GM12864 (cell line): ENCODE measurements at regions not wholly inside any gene's neighbourhood (a gene's known extent, or its start where the extent isn't known, plus 50 kb on each side); places are given as distances from the start of the nearest gene placed in this dataset.

Experiments
- DNase-seq: peaks from one replicate; pipeline ENCODE4 v3.0.0-alpha.2; 2011; ENCODE audit warnings: low read depth
- H3K4me3 ChIP-seq: 2 replicates; pipeline ENCODE4 v1.5.1; 2011; ENCODE audit warnings: mild to moderate bottlenecking, low read depth, low read length, control low read depth
- TF ChIP-seq, protein P1 (sequence below): IDR thresholded peaks from 2 replicates; pipeline ENCODE4 v1.5.1; 2011; ENCODE audit warnings: low read depth, mild to moderate bottlenecking, moderate library complexity, low read length, control low read depth, inconsistent platforms; ENCODE audit errors: missing control alignments

DNA sequence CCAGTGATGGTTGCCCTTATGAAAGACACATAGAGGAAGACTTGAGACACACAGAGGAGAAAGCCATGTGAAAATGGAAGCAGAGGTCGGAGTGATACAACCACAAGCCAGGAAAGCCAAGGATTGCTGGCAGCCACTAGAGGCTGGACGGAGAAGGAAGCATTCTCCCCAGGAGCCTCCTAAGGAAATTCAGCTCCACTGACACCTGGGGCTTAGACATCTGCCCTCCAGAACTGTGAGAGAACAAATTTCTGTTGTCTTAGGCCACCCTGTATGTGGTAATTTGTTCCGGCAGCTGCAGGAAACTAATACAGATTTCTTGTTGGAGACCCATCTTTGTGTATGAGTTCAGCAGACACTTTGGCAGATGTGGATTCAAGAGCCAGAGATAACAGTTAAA is 126.9 kb upstream of the ATP1A1 start:
- DNase-seq: no peak
- TF ChIP-seq, protein P1, sequence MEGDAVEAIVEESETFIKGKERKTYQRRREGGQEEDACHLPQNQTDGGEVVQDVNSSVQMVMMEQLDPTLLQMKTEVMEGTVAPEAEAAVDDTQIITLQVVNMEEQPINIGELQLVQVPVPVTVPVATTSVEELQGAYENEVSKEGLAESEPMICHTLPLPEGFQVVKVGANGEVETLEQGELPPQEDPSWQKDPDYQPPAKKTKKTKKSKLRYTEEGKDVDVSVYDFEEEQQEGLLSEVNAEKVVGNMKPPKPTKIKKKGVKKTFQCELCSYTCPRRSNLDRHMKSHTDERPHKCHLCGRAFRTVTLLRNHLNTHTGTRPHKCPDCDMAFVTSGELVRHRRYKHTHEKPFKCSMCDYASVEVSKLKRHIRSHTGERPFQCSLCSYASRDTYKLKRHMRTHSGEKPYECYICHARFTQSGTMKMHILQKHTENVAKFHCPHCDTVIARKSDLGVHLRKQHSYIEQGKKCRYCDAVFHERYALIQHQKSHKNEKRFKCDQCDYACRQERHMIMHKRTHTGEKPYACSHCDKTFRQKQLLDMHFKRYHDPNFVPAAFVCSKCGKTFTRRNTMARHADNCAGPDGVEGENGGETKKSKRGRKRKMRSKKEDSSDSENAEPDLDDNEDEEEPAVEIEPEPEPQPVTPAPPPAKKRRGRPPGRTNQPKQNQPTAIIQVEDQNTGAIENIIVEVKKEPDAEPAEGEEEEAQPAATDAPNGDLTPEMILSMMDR: no peak
- H3K4me3 ChIP-seq: no peak overlapping the region

DNA sequence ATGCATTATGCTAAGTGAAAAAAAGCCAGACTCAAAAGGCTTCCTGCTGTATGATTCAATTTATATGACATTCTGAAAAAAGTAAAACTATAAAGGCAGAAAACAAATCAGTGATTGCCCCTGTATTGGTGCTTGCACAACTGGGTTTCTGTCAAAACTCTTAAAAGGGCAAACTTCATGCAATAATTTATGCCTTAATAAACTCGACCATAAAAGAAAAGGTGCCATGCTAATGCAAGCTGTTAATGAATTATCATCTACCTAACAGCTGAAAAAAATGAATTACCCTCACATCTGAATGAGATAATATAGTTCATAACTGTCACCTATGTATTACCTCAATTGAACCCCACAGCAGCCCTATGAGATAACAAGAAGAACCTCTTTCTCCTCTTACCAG is 120.8 kb upstream of the ATP1A1 start:
- H3K4me3 ChIP-seq: no peak overlapping the region
- no peak for DNase-seq
- TF ChIP-seq, protein P1: no peak

DNA sequence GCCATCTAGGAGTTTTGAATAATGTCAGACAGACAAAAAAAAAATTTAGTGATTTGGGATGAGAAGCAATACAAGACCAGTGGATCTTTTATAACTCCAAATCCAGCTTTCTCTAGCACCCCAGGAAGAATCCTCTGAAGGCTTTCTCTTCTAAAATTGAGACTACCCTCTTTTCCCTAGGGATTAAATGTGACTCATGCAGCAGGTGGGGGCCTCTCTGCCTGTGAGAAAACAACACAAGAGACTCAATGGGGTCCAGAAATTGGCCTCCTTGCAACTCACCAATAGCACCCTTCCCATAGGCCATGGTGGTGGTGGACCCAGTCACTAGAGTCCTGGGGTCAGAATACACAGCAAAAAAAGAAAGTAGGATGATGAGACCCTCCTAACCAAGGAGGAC is 120.3 kb upstream of the ATP1A1 start:
- TF ChIP-seq, protein P1: no peak
- DNase-seq: no peak
- H3K4me3 ChIP-seq: no peak overlapping the region

DNA sequence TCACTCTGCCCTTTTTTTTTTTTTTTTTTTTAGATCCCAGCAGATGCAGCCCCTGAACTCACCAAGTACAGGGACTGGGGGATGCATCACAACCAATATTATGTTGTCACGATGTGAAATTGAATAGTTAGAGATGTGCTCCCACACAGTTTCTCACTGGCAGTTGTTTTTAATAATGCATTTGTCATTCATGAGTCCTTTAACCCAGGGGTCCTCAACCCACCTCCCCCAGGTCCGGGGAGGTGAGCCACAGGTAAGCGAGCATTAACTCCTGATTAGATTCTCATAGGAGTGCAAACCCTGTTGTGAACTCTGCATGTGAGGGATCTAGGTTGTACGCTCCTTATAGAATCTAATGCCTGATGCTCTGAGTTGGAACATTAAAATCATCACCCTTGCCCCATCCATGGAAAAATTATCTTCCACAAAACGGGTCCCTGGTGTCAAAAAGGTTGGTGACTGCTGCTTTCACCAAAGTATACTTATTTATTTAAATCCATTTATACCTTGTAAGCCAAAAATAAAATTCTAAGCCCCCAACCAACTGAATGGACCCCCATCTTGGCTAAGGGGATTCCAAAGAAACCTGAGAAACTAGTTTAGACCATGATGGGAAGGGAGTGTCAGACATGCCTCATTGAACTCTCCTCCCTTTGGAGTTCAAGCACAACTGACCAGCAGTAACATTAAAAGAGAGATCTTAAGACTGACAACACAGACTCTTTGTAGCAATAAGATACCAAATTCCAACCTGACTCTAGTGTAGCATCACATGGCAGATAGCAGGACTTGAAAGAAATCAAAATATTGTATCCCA is 119.3 kb upstream of the ATP1A1 start:
- DNase-seq: no peak
- H3K4me3 ChIP-seq: no peak overlapping the region
- TF ChIP-seq, protein P1: no peak

DNA sequence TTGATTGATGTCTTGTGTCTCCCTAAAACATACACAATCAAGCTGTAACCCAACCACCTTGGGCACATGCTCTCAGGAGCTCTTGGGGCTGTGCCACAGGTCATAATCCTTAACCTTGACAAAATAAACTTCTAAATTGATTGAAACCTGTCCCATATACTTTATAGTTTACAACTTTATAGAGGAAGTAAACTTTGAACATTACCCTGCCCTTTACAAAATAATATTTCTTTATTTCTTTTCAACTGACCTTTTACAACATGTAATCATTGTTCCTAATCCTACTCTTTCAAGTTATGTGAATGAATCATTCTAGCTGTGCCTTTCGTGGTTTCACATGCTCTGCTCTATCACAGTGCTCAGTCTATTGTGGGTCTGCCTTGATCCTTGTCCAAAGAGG is 118.3 kb upstream of the ATP1A1 start:
- no peak overlapping the region for H3K4me3 ChIP-seq
- TF ChIP-seq, protein P1: no peak
- no peak for DNase-seq

DNA sequence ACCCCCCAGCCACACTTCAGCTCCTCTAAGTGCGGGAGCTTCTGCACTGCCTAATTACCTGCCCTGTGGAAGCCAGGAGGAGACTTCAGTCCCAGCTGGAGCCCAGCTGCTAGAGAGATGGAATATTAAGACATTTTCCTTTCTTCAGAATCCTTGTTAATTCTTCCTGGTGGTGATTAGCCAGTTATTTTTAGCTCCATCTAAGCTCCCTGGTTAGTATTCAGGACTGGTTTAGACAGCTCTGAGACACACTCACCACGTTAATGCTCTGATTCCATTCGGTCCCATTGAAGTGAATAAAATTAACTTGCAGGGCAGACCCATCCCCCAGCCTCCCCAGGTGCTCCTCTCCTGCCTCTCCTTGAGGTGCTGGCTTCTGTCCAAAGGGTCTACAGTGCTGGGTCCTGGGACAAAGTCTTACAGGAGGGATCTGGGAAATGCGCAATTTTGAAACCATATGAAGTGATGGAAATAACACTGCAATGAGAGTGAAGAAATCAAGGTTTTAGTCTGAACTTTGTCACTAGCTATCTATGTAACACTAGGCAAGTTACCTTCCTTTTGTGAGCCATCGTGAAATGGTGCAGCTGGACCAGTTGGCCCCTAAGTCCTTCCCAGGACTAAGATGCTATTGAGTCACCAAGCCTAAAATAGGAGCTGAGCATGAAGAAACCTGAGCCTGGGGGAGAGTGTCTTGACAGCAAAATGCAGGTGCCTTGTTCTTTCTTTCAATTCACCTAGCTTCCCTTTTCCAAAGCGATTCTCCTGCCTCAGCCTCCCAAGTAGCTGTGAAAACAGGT is 117.4 kb upstream of the ATP1A1 start:
- DNase-seq: no peak
- H3K4me3 ChIP-seq: no peak overlapping the region
- TF ChIP-seq, protein P1: no peak
